IPS-20b (cell line): ENCODE measurements at regions not wholly inside any gene's neighbourhood (a gene's known extent, or its start where the extent isn't known, plus 50 kb on each side); places are given as distances from the start of the nearest gene placed in this dataset.

Experiments used
- H3K27ac ChIP-seq: one replicate; pipeline ENCODE4 v1.5.1; 2013; ENCODE audit warnings: low read length
- H3K27me3 ChIP-seq: 2 replicates; pipeline ENCODE4 v1.6.1; 2013; ENCODE audit warnings: mild to moderate bottlenecking, low read length, inconsistent platforms; ENCODE audit not compliant: insufficient read depth
- H3K36me3 ChIP-seq: 2 replicates; pipeline ENCODE4 v1.6.1; 2013; ENCODE audit warnings: low read depth, mild to moderate bottlenecking, inconsistent platforms, low read length, moderate library complexity; ENCODE audit not compliant: insufficient read depth
- H3K4me1 ChIP-seq: 2 replicates; pipeline ENCODE4 v1.6.1; 2013; ENCODE audit warnings: mild to moderate bottlenecking, control low read depth, inconsistent platforms, low read length, moderate library complexity; ENCODE audit not compliant: insufficient read depth
- H3K4me3 ChIP-seq: 2 replicates; pipeline ENCODE4 v1.5.1; 2013; ENCODE audit warnings: mild to moderate bottlenecking, low read length, inconsistent platforms
- H3K9ac ChIP-seq: 2 replicates; pipeline ENCODE4 v1.6.1; 2013; ENCODE audit warnings: low read depth, mild to moderate bottlenecking, inconsistent platforms, low read length, moderate library complexity
- H3K9me3 ChIP-seq: 2 replicates; pipeline ENCODE4 v1.6.1; 2013; ENCODE audit warnings: mild to moderate bottlenecking, low read depth, low read length, inconsistent platforms; ENCODE audit not compliant: insufficient read depth

- Histone ChIP-seq H3K9me3 (no peaks in the 10 kb centered on the region), H3K4me3 (no peak overlapping the region), H3K9ac (no peak overlapping the region), H3K36me3 (no peaks in the 10 kb centered on the region), H3K27me3 (no peaks in the 10 kb centered on the region), H3K4me1 (no peaks in the 10 kb centered on the region), H3K27ac (no peak overlapping the region)
These were observed 120.4 kb downstream of the FOXG1 start for GRCh38 chr14:28886940-28887339.

- Histone ChIP-seq H3K9ac (no peak overlapping the region), H3K36me3 (no peaks in the 10 kb centered on the region), H3K4me1 (no peaks in the 10 kb centered on the region), H3K9me3 (no peaks in the 10 kb centered on the region), H3K4me3 (no peak overlapping the region), H3K27me3 (no peaks in the 10 kb centered on the region), H3K27ac (no peak overlapping the region)
These were observed 128.8 kb downstream of the FOXG1 start for GRCh38 chr14:28895389-28895788.

- Histone ChIP-seq H3K4me3 (no peak overlapping the region), H3K36me3 (no peaks in the 10 kb centered on the region), H3K27ac (no peak overlapping the region), H3K9me3 (no peaks in the 10 kb centered on the region), H3K9ac (no peak overlapping the region), H3K4me1 (no peaks in the 10 kb centered on the region), H3K27me3 (no peaks in the 10 kb centered on the region)
These were observed 129.8 kb downstream of the FOXG1 start for GRCh38 chr14:28896337-28896736.

GRCh38 chr14:28901631-28902030, 135.0 kb downstream of the FOXG1 start:
- Histone ChIP-seq H3K4me1 (no peaks in the 10 kb centered on the region), H3K27ac (no peak overlapping the region), H3K36me3 (no peaks in the 10 kb centered on the region), H3K9me3 (no peaks in the 10 kb centered on the region), H3K4me3 (no peak overlapping the region), H3K9ac (no peak overlapping the region), H3K27me3 (no peaks in the 10 kb centered on the region)

GRCh38 chr14:28902930-28903329, 136.3 kb downstream of the FOXG1 start:
- Histone ChIP-seq H3K4me3 (no peak overlapping the region), H3K36me3 (no peaks in the 10 kb centered on the region), H3K9ac (no peak overlapping the region), H3K4me1 (no peaks in the 10 kb centered on the region), H3K27me3 (no peaks in the 10 kb centered on the region), H3K9me3 (no peaks in the 10 kb centered on the region), H3K27ac (no peak overlapping the region)

GRCh38 chr14:28911521-28911920, 144.9 kb downstream of the FOXG1 start:
- no peak overlapping the region for H3K9ac ChIP-seq
- H3K9me3 ChIP-seq = no peaks in the 10 kb centered on the region
- no peak overlapping the region for H3K27ac ChIP-seq
- no peaks in the 10 kb centered on the region for H3K27me3 ChIP-seq
- H3K36me3 ChIP-seq = no peaks in the 10 kb centered on the region
- no peaks in the 10 kb centered on the region for H3K4me1 ChIP-seq
- H3K4me3 ChIP-seq = no peak overlapping the region

- Histone ChIP-seq H3K4me1 (no peaks in the 10 kb centered on the region), H3K27me3 (no peaks in the 10 kb centered on the region), H3K27ac (no peak overlapping the region), H3K9me3 (no peaks in the 10 kb centered on the region), H3K9ac (no peak overlapping the region), H3K36me3 (no peaks in the 10 kb centered on the region), H3K4me3 (no peak overlapping the region)
These were observed 146.5 kb downstream of the FOXG1 start for GRCh38 chr14:28913056-28913455.

- no peaks in the 10 kb centered on the region for H3K4me1 ChIP-seq
- H3K36me3 ChIP-seq = no peaks in the 10 kb centered on the region
- H3K9me3 ChIP-seq = no peaks in the 10 kb centered on the region
- no peaks in the 10 kb centered on the region for H3K27me3 ChIP-seq
- H3K27ac ChIP-seq = no peak overlapping the region
- no peak overlapping the region for H3K4me3 ChIP-seq
- no peak overlapping the region for H3K9ac ChIP-seq
These were observed 159.5 kb downstream of the FOXG1 start for GRCh38 chr14:28926122-28926521.

GRCh38 chr14:28931999-28932398, 165.4 kb downstream of the FOXG1 start:
- H3K4me1 ChIP-seq = no peaks in the 10 kb centered on the region
- no peak overlapping the region for H3K27ac ChIP-seq
- no peaks in the 10 kb centered on the region for H3K27me3 ChIP-seq
- H3K9ac ChIP-seq = no peak overlapping the region
- no peak overlapping the region for H3K4me3 ChIP-seq
- no peaks in the 10 kb centered on the region for H3K36me3 ChIP-seq
- H3K9me3 ChIP-seq = peaks cover 4% of the 10 kb centered on the region

GRCh38 chr14:28936601-28937000, 170.0 kb downstream of the FOXG1 start:
- no peaks in the 10 kb centered on the region for H3K36me3 ChIP-seq
- H3K4me1 ChIP-seq = no peaks in the 10 kb centered on the region
- no peak overlapping the region for H3K9ac ChIP-seq
- no peaks in the 10 kb centered on the region for H3K27me3 ChIP-seq
- H3K4me3 ChIP-seq = no peak overlapping the region
- peaks cover 4% of the 10 kb centered on the region for H3K9me3 ChIP-seq
- no peak overlapping the region for H3K27ac ChIP-seq

GRCh38 chr14:28941758-28942157, 175.2 kb downstream of the FOXG1 start:
- no peaks in the 10 kb centered on the region for H3K27me3 ChIP-seq
- no peaks in the 10 kb centered on the region for H3K4me1 ChIP-seq
- H3K4me3 ChIP-seq = no peak overlapping the region
- no peaks in the 10 kb centered on the region for H3K9me3 ChIP-seq
- H3K36me3 ChIP-seq = no peaks in the 10 kb centered on the region
- no peak overlapping the region for H3K9ac ChIP-seq
- no peak overlapping the region for H3K27ac ChIP-seq

GRCh38 chr14:28944605-28945004, 178.0 kb downstream of the FOXG1 start:
- no peaks in the 10 kb centered on the region for H3K36me3 ChIP-seq
- H3K27me3 ChIP-seq = no peaks in the 10 kb centered on the region
- no peaks in the 10 kb centered on the region for H3K9me3 ChIP-seq
- no peak overlapping the region for H3K27ac ChIP-seq
- no peak overlapping the region for H3K4me3 ChIP-seq
- no peak overlapping the region for H3K9ac ChIP-seq
- H3K4me1 ChIP-seq = no peaks in the 10 kb centered on the region

- Histone ChIP-seq H3K4me1 (no peaks in the 10 kb centered on the region), H3K27me3 (no peaks in the 10 kb centered on the region), H3K27ac (no peak overlapping the region), H3K4me3 (no peak overlapping the region), H3K36me3 (no peaks in the 10 kb centered on the region), H3K9me3 (no peaks in the 10 kb centered on the region), H3K9ac (no peak overlapping the region)
These were observed 179.7 kb downstream of the FOXG1 start for GRCh38 chr14:28946267-28946666.
